ENCODE measurements at regions not wholly inside any gene's neighbourhood (a gene's known extent, or its start where the extent isn't known, plus 50 kb on each side); places are given as distances from the start of the nearest gene placed in this dataset.

DNA sequence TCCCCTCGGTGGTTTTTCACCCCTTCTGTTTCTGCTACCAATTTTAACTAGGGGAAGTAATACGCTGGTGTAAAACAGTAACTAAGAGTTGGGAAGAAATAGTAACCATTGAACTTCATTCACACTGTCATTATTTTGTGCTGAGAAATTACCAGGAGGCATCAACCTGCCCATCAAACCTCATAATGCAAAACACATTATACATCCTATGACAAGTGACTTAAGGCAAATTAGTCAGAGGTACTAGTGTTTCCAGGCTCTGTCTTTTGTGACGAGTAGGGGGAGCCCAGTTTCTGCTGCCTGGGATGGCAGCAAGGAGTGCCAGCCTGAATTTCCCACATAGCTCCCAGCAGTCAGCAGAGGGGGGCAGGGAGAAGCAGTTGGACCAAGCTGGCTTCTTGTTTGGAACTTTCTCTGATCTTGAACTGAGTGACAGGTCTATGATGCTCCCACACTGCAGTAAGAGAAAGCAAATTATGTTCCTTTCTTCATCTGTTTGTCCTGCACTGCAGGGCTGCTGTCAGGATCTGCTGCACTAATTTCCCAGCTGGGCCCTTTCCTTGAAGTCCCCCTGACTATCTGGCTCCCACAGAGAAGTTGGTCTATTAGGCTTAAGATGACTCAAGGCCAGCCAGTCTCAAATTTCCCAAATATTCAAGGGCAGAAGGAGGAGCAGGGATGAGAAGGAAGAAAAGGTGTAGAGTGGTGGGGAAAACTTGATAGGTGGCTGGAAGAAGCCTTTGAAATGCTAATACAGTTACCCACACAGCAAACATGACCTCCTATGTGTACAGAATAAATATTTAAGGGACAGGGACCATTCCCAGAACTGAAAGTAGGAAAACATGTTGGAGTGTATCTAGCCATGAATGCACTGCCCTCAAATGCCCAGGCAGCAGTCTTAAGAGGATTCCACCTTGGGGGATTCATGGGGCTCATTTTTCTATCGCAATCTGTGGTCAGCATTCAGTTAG is 322.8 kb downstream of the SEC16B start:
- CTCF ChIA-PET = no interaction called here
- POLR2A ChIA-PET = no interaction called here
- in situ Hi-C loops (cut with HindIII; ENCODE audit: low pct_unique_long_range_greater_than_20kb, low sequenced_read_pairs) (no loop called here), intact Hi-C loops (cut with micrococcal nuclease; ENCODE audit: unreplicated experiment) (no loop called here)
- ATAC-seq = no peak
- no peak for DNase-seq (ENCODE audit: low read depth, low spot score)
- Histone ChIP-seq H3K4me3 (ENCODE audit: low read depth in 2 of 2, low read length in 2 of 2) (no peak overlapping the region), H3K9me3 (ENCODE audit: control insufficient read depth, insufficient read depth, low read depth, low read length) (no peaks in the 10 kb centered on the region), H3K36me3 (ENCODE audit: control insufficient read depth, insufficient read depth, low read length) (no peaks in the 10 kb centered on the region), H3K27ac (ENCODE audit: low read length) (no peak overlapping the region), H3K4me1 (ENCODE audit: control insufficient read depth, insufficient read depth, low read length) (no peaks in the 10 kb centered on the region), H3K27me3 (ENCODE audit: control insufficient read depth, insufficient read depth, low read length) (no peaks in the 10 kb centered on the region)
- no TSS peak for BruUV-seq (replicated peaks)
- TF ChIP-seq, protein P1, sequence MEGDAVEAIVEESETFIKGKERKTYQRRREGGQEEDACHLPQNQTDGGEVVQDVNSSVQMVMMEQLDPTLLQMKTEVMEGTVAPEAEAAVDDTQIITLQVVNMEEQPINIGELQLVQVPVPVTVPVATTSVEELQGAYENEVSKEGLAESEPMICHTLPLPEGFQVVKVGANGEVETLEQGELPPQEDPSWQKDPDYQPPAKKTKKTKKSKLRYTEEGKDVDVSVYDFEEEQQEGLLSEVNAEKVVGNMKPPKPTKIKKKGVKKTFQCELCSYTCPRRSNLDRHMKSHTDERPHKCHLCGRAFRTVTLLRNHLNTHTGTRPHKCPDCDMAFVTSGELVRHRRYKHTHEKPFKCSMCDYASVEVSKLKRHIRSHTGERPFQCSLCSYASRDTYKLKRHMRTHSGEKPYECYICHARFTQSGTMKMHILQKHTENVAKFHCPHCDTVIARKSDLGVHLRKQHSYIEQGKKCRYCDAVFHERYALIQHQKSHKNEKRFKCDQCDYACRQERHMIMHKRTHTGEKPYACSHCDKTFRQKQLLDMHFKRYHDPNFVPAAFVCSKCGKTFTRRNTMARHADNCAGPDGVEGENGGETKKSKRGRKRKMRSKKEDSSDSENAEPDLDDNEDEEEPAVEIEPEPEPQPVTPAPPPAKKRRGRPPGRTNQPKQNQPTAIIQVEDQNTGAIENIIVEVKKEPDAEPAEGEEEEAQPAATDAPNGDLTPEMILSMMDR (IDR thresholded peaks at IDR 0.05) = no peak
- TF ChIP-seq POLR2AphosphoS5 (IDR thresholded peaks at IDR 0.05; ENCODE audit: low read depth, low read length) (no peak), TCF7L2 (IDR thresholded peaks at IDR 0.05; ENCODE audit: low read depth, low read length) (no peak), SIN3A (IDR thresholded peaks at IDR 0.05; ENCODE audit: borderline replicate concordance, insufficient read depth, low read depth, low read length) (no peak)
- TF ChIP-seq, protein P2, sequence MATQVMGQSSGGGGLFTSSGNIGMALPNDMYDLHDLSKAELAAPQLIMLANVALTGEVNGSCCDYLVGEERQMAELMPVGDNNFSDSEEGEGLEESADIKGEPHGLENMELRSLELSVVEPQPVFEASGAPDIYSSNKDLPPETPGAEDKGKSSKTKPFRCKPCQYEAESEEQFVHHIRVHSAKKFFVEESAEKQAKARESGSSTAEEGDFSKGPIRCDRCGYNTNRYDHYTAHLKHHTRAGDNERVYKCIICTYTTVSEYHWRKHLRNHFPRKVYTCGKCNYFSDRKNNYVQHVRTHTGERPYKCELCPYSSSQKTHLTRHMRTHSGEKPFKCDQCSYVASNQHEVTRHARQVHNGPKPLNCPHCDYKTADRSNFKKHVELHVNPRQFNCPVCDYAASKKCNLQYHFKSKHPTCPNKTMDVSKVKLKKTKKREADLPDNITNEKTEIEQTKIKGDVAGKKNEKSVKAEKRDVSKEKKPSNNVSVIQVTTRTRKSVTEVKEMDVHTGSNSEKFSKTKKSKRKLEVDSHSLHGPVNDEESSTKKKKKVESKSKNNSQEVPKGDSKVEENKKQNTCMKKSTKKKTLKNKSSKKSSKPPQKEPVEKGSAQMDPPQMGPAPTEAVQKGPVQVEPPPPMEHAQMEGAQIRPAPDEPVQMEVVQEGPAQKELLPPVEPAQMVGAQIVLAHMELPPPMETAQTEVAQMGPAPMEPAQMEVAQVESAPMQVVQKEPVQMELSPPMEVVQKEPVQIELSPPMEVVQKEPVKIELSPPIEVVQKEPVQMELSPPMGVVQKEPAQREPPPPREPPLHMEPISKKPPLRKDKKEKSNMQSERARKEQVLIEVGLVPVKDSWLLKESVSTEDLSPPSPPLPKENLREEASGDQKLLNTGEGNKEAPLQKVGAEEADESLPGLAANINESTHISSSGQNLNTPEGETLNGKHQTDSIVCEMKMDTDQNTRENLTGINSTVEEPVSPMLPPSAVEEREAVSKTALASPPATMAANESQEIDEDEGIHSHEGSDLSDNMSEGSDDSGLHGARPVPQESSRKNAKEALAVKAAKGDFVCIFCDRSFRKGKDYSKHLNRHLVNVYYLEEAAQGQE (IDR thresholded peaks at IDR 0.05; ENCODE audit: insufficient read depth in 1 of 2, low read depth in 2 of 2, low read length in 1 of 2) = no peak

DNA sequence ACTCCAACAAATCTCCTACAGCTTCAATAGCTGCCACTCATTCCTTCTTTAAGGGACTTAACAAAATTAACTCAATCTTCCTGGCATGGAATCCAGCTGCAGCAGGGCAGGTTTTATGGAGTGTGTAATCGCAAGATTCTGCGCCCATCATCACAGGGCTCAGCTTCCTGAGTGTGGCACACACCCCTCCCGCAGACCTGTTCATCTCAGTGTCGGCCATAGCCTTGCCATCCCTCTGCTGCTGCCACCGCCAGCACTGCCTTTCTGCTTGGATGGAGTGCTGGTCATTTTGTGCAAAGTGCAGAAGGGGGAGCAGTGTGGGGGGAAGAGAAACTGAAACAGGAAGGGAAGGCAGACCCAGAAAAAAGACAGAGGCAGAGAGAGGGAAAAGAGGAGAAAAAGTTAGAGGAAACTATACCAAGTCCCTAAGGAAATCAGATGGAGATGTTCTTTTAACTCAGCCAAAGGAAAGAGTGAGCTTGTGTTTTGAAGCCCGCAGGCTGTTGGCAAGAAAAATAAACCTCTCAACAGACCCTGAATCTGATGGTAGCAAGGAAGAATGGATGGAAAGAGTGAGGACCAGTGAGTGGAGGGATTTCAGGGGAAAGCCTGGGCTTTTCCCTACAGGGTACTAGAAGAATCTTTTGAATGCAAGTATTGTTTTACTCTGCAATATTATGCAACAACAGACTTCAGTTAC is 324.2 kb downstream of the SEC16B start:
- CTCF ChIA-PET = no interaction called here
- no peaks in the 10 kb centered on the region for H3K27me3 ChIP-seq (ENCODE audit: control insufficient read depth, insufficient read depth, low read length)
- H3K4me1 ChIP-seq (ENCODE audit: control insufficient read depth, insufficient read depth, low read length) = no peaks in the 10 kb centered on the region
- TF ChIP-seq, protein P2 (IDR thresholded peaks at IDR 0.05; ENCODE audit: insufficient read depth in 1 of 2, low read depth in 2 of 2, low read length in 1 of 2) = no peak
- no peak for TF ChIP-seq SIN3A (IDR thresholded peaks at IDR 0.05; ENCODE audit: borderline replicate concordance, insufficient read depth, low read depth, low read length)
- TF ChIP-seq POLR2AphosphoS5 (IDR thresholded peaks at IDR 0.05; ENCODE audit: low read depth, low read length) = no peak
- TF ChIP-seq, protein P1 (IDR thresholded peaks at IDR 0.05) = no peak
- TF ChIP-seq TCF7L2 (IDR thresholded peaks at IDR 0.05; ENCODE audit: low read depth, low read length) = no peak
- in situ Hi-C loops (cut with HindIII; ENCODE audit: low pct_unique_long_range_greater_than_20kb, low sequenced_read_pairs) = no loop called here
- POLR2A ChIA-PET = no interaction called here
- no peak overlapping the region for H3K27ac ChIP-seq (ENCODE audit: low read length)
- DNase-seq (ENCODE audit: low read depth, low spot score) (no peak), ATAC-seq (no peak)
- intact Hi-C loops (cut with micrococcal nuclease; ENCODE audit: unreplicated experiment) = no loop called here
- no peaks in the 10 kb centered on the region for H3K36me3 ChIP-seq (ENCODE audit: control insufficient read depth, insufficient read depth, low read length)
- no TSS peak for BruUV-seq (replicated peaks)
- H3K4me3 ChIP-seq (ENCODE audit: low read depth in 2 of 2, low read length in 2 of 2) = no peak overlapping the region
- H3K9me3 ChIP-seq (ENCODE audit: control insufficient read depth, insufficient read depth, low read depth, low read length) = no peaks in the 10 kb centered on the region

Data from Panc1 (cell line).